ENCODE measurements at regions not wholly inside any gene's neighbourhood (a gene's known extent, or its start where the extent isn't known, plus 50 kb on each side); places are given as distances from the start of the nearest gene placed in this dataset.

GRCh38 chr12:38141239-38141638, 175.3 kb upstream of the ALG10B start:
- Histone ChIP-seq H2BK120ac (ENCODE audit: low read depth, low read length) (no peak overlapping the region), H3K4me2 (ENCODE audit: low read length) (no peak overlapping the region), H2AK5ac (ENCODE audit: low read length) (no peak overlapping the region), H3K79me2 (ENCODE audit: control insufficient read depth, insufficient read depth, low read length) (no peaks in the 10 kb centered on the region), H3K27ac (ENCODE audit: low read depth, low read length) (no peak overlapping the region), H3K4me1 (ENCODE audit: control insufficient read depth, low read depth, low read length) (no peaks in the 10 kb centered on the region), H4K8ac (ENCODE audit: low read depth, low read length) (no peak overlapping the region), H3K18ac (ENCODE audit: low read length) (no peak overlapping the region), H3K23ac (ENCODE audit: low read length) (no peak overlapping the region), H2BK15ac (replicated peaks; ENCODE audit: low read depth) (no peak overlapping the region), H3K56ac (ENCODE audit: low read length) (no peak overlapping the region), H2BK5ac (ENCODE audit: low read length) (no peak overlapping the region), H4K5ac (ENCODE audit: low read length) (no peak overlapping the region), H3K4ac (ENCODE audit: low read depth, low read length) (no peak overlapping the region), H3K4me3 (ENCODE audit: low read length) (no peak overlapping the region), H3K36me3 (ENCODE audit: control insufficient read depth, insufficient read depth, low read length) (no peaks in the 10 kb centered on the region), H3K27me3 (ENCODE audit: insufficient read depth, low read length, poor library complexity) (no peaks in the 10 kb centered on the region), H3K9ac (ENCODE audit: low read length) (no peak overlapping the region), H3K79me1 (ENCODE audit: low read length) (no peaks in the 10 kb centered on the region)
- DNase-seq, result no peak
- WGBS (ENCODE audit: extremely low coverage, insufficient coverage, low lambda C conversion rate), result no CpG with 5 or more reads among the region's 8 CpGs

- no peak overlapping the region for H2BK120ac ChIP-seq (ENCODE audit: low read depth, low read length)
- H2BK5ac ChIP-seq (ENCODE audit: low read length), result no peak overlapping the region
- no peaks in the 10 kb centered on the region for H3K79me2 ChIP-seq (ENCODE audit: control insufficient read depth, insufficient read depth, low read length)
- no peak for DNase-seq
- H4K5ac ChIP-seq (ENCODE audit: low read length), result no peak overlapping the region
- no peak overlapping the region for H3K56ac ChIP-seq (ENCODE audit: low read length)
- no peaks in the 10 kb centered on the region for H3K27me3 ChIP-seq (ENCODE audit: insufficient read depth, low read length, poor library complexity)
- H3K4me3 ChIP-seq (ENCODE audit: low read length), result no peak overlapping the region
- H3K4me1 ChIP-seq (ENCODE audit: control insufficient read depth, low read depth, low read length), result no peaks in the 10 kb centered on the region
- H2AK5ac ChIP-seq (ENCODE audit: low read length), result no peak overlapping the region
- no peak overlapping the region for H3K9ac ChIP-seq (ENCODE audit: low read length)
- H2BK15ac ChIP-seq (replicated peaks; ENCODE audit: low read depth), result no peak overlapping the region
- no peaks in the 10 kb centered on the region for H3K79me1 ChIP-seq (ENCODE audit: low read length)
- no CpG with 5 or more reads among the region's 9 CpGs for WGBS (ENCODE audit: extremely low coverage, insufficient coverage, low lambda C conversion rate)
- no peak overlapping the region for H3K4me2 ChIP-seq (ENCODE audit: low read length)
- H3K27ac ChIP-seq (ENCODE audit: low read depth, low read length), result no peak overlapping the region
- H3K18ac ChIP-seq (ENCODE audit: low read length), result no peak overlapping the region
- H3K23ac ChIP-seq (ENCODE audit: low read length), result no peak overlapping the region
- no peak overlapping the region for H3K4ac ChIP-seq (ENCODE audit: low read depth, low read length)
- H3K36me3 ChIP-seq (ENCODE audit: control insufficient read depth, insufficient read depth, low read length), result no peaks in the 10 kb centered on the region
- no peak overlapping the region for H4K8ac ChIP-seq (ENCODE audit: low read depth, low read length)
Observed at GRCh38 chr12:38141861-38142260, 174.7 kb upstream of the ALG10B start.

- no peak for DNase-seq
- Histone ChIP-seq H3K79me2 (ENCODE audit: control insufficient read depth, insufficient read depth, low read length) (no peaks in the 10 kb centered on the region), H3K27ac (ENCODE audit: low read depth, low read length) (no peak overlapping the region), H3K36me3 (ENCODE audit: control insufficient read depth, insufficient read depth, low read length) (no peaks in the 10 kb centered on the region), H3K4ac (ENCODE audit: low read depth, low read length) (no peak overlapping the region), H2AK5ac (ENCODE audit: low read length) (no peak overlapping the region), H3K27me3 (ENCODE audit: insufficient read depth, low read length, poor library complexity) (no peaks in the 10 kb centered on the region), H3K79me1 (ENCODE audit: low read length) (no peaks in the 10 kb centered on the region), H3K4me3 (ENCODE audit: low read length) (no peak overlapping the region), H3K56ac (ENCODE audit: low read length) (no peak overlapping the region), H3K4me1 (ENCODE audit: control insufficient read depth, low read depth, low read length) (no peaks in the 10 kb centered on the region), H2BK15ac (replicated peaks; ENCODE audit: low read depth) (no peak overlapping the region), H3K4me2 (ENCODE audit: low read length) (no peak overlapping the region), H3K23ac (ENCODE audit: low read length) (no peak overlapping the region), H3K18ac (ENCODE audit: low read length) (no peak overlapping the region), H2BK5ac (ENCODE audit: low read length) (no peak overlapping the region), H2BK120ac (ENCODE audit: low read depth, low read length) (no peak overlapping the region), H4K8ac (ENCODE audit: low read depth, low read length) (no peak overlapping the region), H3K9ac (ENCODE audit: low read length) (no peak overlapping the region), H4K5ac (ENCODE audit: low read length) (no peak overlapping the region)
- WGBS (ENCODE audit: extremely low coverage, insufficient coverage, low lambda C conversion rate), result no CpG with 5 or more reads among the region's 5 CpGs
Observed at GRCh38 chr12:38142974-38143373, 173.6 kb upstream of the ALG10B start.

DNA sequence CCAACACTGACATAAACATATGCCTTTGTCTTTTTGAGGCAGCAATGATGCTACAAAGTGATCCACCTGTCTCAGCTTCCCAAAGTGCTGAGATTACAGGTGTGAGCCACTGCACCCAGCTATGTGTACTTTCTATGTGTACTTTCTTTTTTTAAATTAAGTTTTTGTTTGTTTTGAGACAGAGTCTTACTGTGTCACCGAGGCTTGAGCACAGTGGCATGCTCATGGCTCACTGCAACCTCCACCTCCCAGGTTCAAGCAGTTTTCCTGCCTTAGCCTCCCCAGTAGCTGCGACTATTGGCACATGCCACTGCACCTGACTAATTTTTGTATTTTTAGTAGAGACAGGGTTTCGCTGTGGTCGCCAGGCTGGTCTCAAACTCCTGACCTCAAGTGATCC, 172.5 kb upstream of the ALG10B start:
- Histone ChIP-seq H3K18ac (ENCODE audit: low read length) (no peak overlapping the region), H3K9ac (ENCODE audit: low read length) (no peak overlapping the region), H3K79me1 (ENCODE audit: low read length) (no peaks in the 10 kb centered on the region), H2AK5ac (ENCODE audit: low read length) (no peak overlapping the region), H2BK5ac (ENCODE audit: low read length) (no peak overlapping the region), H3K27me3 (ENCODE audit: insufficient read depth, low read length, poor library complexity) (no peaks in the 10 kb centered on the region), H3K36me3 (ENCODE audit: control insufficient read depth, insufficient read depth, low read length) (no peaks in the 10 kb centered on the region), H2BK15ac (replicated peaks; ENCODE audit: low read depth) (no peak overlapping the region), H3K4me1 (ENCODE audit: control insufficient read depth, low read depth, low read length) (no peaks in the 10 kb centered on the region), H4K5ac (ENCODE audit: low read length) (no peak overlapping the region), H3K56ac (ENCODE audit: low read length) (no peak overlapping the region), H4K8ac (ENCODE audit: low read depth, low read length) (no peak overlapping the region), H2BK120ac (ENCODE audit: low read depth, low read length) (no peak overlapping the region), H3K4me2 (ENCODE audit: low read length) (no peak overlapping the region), H3K79me2 (ENCODE audit: control insufficient read depth, insufficient read depth, low read length) (no peaks in the 10 kb centered on the region), H3K4me3 (ENCODE audit: low read length) (no peak overlapping the region), H3K23ac (ENCODE audit: low read length) (no peak overlapping the region), H3K4ac (ENCODE audit: low read depth, low read length) (no peak overlapping the region), H3K27ac (ENCODE audit: low read depth, low read length) (no peak overlapping the region)
- no CpG with 5 or more reads among the region's 4 CpGs for WGBS (ENCODE audit: extremely low coverage, insufficient coverage, low lambda C conversion rate)
- no peak for DNase-seq

DNA sequence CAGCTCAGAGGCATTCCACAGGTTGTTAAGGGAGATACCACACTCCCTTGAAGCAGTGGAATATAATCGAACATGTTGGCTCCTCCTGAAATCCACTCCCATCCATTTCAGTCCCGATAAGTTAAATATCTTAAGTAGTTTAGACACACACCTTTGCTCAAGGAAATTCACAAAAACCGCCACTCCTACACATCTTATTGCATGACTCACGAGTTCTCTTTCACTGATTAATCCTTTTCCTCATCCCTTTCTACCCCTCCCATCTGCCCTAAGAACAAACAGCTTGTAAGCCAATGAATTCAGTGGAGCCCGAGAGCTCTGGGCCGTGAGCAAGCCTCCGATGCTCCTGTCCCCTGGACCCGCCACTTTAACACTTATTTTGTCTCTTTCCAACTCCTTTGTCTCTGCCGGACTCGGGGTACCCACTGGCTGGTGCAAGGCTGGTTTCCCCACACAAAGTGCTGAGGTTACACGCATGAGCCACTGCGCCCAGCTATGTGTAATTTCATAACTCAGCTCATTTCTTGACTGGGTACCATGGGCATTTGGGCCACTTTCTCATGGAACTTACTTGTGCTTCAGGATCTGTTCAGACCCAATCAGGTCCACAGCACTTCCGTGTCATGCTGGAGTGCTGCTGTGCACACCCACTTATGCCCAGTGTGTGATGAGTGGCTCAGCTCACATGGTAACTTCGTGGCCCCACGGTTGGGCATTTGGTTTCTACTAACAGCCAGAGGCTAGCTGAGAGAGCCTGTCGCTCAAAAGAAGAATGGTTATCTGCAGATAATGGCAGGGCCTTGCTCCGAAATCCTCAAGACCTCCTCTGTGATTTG, 171.8 kb upstream of the ALG10B start:
- Histone ChIP-seq H2BK120ac (ENCODE audit: low read depth, low read length) (no peak overlapping the region), H3K36me3 (ENCODE audit: control insufficient read depth, insufficient read depth, low read length) (no peaks in the 10 kb centered on the region), H3K79me1 (ENCODE audit: low read length) (no peaks in the 10 kb centered on the region), H2BK5ac (ENCODE audit: low read length) (no peak overlapping the region), H3K4me3 (ENCODE audit: low read length) (no peak overlapping the region), H3K18ac (ENCODE audit: low read length) (no peak overlapping the region), H3K23ac (ENCODE audit: low read length) (no peak overlapping the region), H3K27ac (ENCODE audit: low read depth, low read length) (no peak overlapping the region), H4K5ac (ENCODE audit: low read length) (no peak overlapping the region), H3K79me2 (ENCODE audit: control insufficient read depth, insufficient read depth, low read length) (no peaks in the 10 kb centered on the region), H3K27me3 (ENCODE audit: insufficient read depth, low read length, poor library complexity) (no peaks in the 10 kb centered on the region), H3K9ac (ENCODE audit: low read length) (no peak overlapping the region), H3K4ac (ENCODE audit: low read depth, low read length) (no peak overlapping the region), H3K4me2 (ENCODE audit: low read length) (no peak overlapping the region), H2AK5ac (ENCODE audit: low read length) (no peak overlapping the region), H4K8ac (ENCODE audit: low read depth, low read length) (no peak overlapping the region), H3K56ac (ENCODE audit: low read length) (no peak overlapping the region), H2BK15ac (replicated peaks; ENCODE audit: low read depth) (no peak overlapping the region), H3K4me1 (ENCODE audit: control insufficient read depth, low read depth, low read length) (no peaks in the 10 kb centered on the region)
- DNase-seq, result no peak
- no CpG with 5 or more reads among the region's 17 CpGs for WGBS (ENCODE audit: extremely low coverage, insufficient coverage, low lambda C conversion rate)

Data from mesendoderm (in vitro differentiated cells).